Caki2 (cell line): ENCODE measurements at regions not wholly inside any gene's neighbourhood (a gene's known extent, or its start where the extent isn't known, plus 50 kb on each side); places are given as distances from the start of the nearest gene placed in this dataset.
"Not testable (repeated sequence)": the region's sequence is repeated elsewhere in the genome, so short reads cannot be mapped to it uniquely, and the experiment has no call there.

Experiments used
- DNase-seq: peaks from one replicate; pipeline ENCODE4 v3.0.0-alpha.2; 2015; ENCODE audit warnings: low read depth
- in situ Hi-C: cut with HindIII; loops from 2 replicates; pipeline ENCODE4 v1.10.0; 2016; ENCODE audit warnings: low sequenced_read_pairs, low pct_unique_long_range_greater_than_20kb, mixed read lengths

GRCh38 chr4:140233791-140234696, 80.1 kb upstream of the MAML3 start:
- no peak for DNase-seq

GRCh38 chr4:140229881-140230280, 75.9 kb upstream of the MAML3 start:
- in situ Hi-C loops = no loop called here
- no peak for DNase-seq

More at GRCh38 chr4:140233791-140234696, 80.1 kb upstream of the MAML3 start:
- in situ Hi-C loops = no loop called here

- in situ Hi-C loops = no loop called here
- DNase-seq = no peak
Measured at GRCh38 chr4:140227286-140227685, 73.3 kb upstream of the MAML3 start.

- DNase-seq = no peak
- in situ Hi-C loops = no loop called here
Measured at GRCh38 chr4:140223056-140223810, 69.2 kb upstream of the MAML3 start.

GRCh38 chr4:140222171-140222570, 68.2 kb upstream of the MAML3 start:
- no peak for DNase-seq

GRCh38 chr4:140220058-140220457, 66.1 kb upstream of the MAML3 start:
- in situ Hi-C loops = no loop called here
- no peak for DNase-seq

More at GRCh38 chr4:140222171-140222570, 68.2 kb upstream of the MAML3 start:
- in situ Hi-C loops = no loop called here

- DNase-seq = no peak
- in situ Hi-C loops = no loop called here
Measured at GRCh38 chr4:140219567-140219966, 65.6 kb upstream of the MAML3 start.

- DNase-seq, in situ Hi-C loops: not testable (repeated sequence)
Measured at GRCh38 chr4:140219070-140219469, 65.1 kb upstream of the MAML3 start.

GRCh38 chr4:140213749-140214148, 59.8 kb upstream of the MAML3 start:
- DNase-seq = no peak
- in situ Hi-C loops = no loop called here

GRCh38 chr4:140213116-140213515, 59.1 kb upstream of the MAML3 start:
- in situ Hi-C loops = no loop called here
- DNase-seq = no peak

- no peak for DNase-seq
- in situ Hi-C loops = no loop called here
Measured at GRCh38 chr4:140212646-140213045, 58.7 kb upstream of the MAML3 start.

- in situ Hi-C loops = no loop called here
- DNase-seq = no peak
Measured at GRCh38 chr4:140212194-140212593, 58.2 kb upstream of the MAML3 start.

- in situ Hi-C loops = no loop called here
- no peak for DNase-seq
Measured at GRCh38 chr4:140211693-140212092, 57.7 kb upstream of the MAML3 start.

GRCh38 chr4:140211161-140211560, 57.2 kb upstream of the MAML3 start:
- DNase-seq = no peak
- in situ Hi-C loops = no loop called here

- in situ Hi-C loops = no loop called here
- no peak for DNase-seq
Measured at GRCh38 chr4:140208921-140209320, 54.9 kb upstream of the MAML3 start.
